Liver (tissue), 8 donors: ENCODE measurements at regions not wholly inside any gene's neighbourhood (a gene's known extent, or its start where the extent isn't known, plus 50 kb on each side); places are given as distances from the start of the nearest gene placed in this dataset.

Experiments used
- DNase-seq: peaks from one replicate; pipeline ENCODE4 v3.0.0-alpha.2; 2017; ENCODE audit warnings: low spot score
- H3K27ac ChIP-seq, 2 donors: one replicate each; pipeline ENCODE4 v1.7.0; 2013; ENCODE audit warnings: inconsistent platforms in 2 of 2, low read length in 2 of 2, control low read depth in 1 of 2, low read depth in 1 of 2, mild to moderate bottlenecking in 1 of 2
- H3K27me3 ChIP-seq, 4 donors: one replicate each; pipeline versions ENCODE4 v1.6.1 to v1.7.0; 2013; ENCODE audit warnings: low read length in 3 of 4, inconsistent platforms in 1 of 4, mild to moderate bottlenecking in 1 of 4, moderate library complexity in 1 of 4; ENCODE audit not compliant: control insufficient read depth in 4 of 4, insufficient read depth in 4 of 4
- H3K36me3 ChIP-seq, 4 donors: one replicate each; pipeline versions ENCODE4 v1.6.1 to v1.7.0; 2013; ENCODE audit warnings: low read length in 3 of 4, mild to moderate bottlenecking in 3 of 4, low read depth in 1 of 4, moderate library complexity in 1 of 4; ENCODE audit not compliant: control insufficient read depth in 4 of 4, insufficient read depth in 3 of 4
- H3K4me1 ChIP-seq, 4 donors: one replicate each; pipeline versions ENCODE4 v1.6.1 to v1.7.0; 2013; ENCODE audit warnings: low read length in 3 of 4, mild to moderate bottlenecking in 3 of 4, moderate library complexity in 1 of 4; ENCODE audit not compliant: control insufficient read depth in 4 of 4, insufficient read depth in 4 of 4
- H3K4me3 ChIP-seq, 3 donors: one replicate each; pipeline versions ENCODE4 v1.6.1 to v1.7.0; 2013; ENCODE audit warnings: low read length in 3 of 3, control low read depth in 1 of 3, low read depth in 1 of 3, mild to moderate bottlenecking in 1 of 3
- H3K9ac ChIP-seq, 2 donors: one replicate each; pipeline ENCODE4 v1.7.0; 2013; ENCODE audit warnings: low read length in 2 of 2, mild to moderate bottlenecking in 2 of 2, moderate library complexity in 2 of 2, control low read depth in 1 of 2, low read depth in 1 of 2
- H3K9me3 ChIP-seq, 4 donors: one replicate each; pipeline versions ENCODE4 v1.6.1 to v1.7.0; 2013; ENCODE audit warnings: low read length in 3 of 4; ENCODE audit not compliant: control insufficient read depth in 4 of 4
- ATF3 ChIP-seq: IDR thresholded peaks from 2 replicates; pipeline ENCODE4 v1.6.1; 2016; ENCODE audit warnings: antibody characterized with exemption
- CTCF ChIP-seq: fragments of 150-350 bp; IDR thresholded peaks from 2 replicates; pipeline ENCODE4 v1.5.1; 2017; ENCODE audit warnings: improper control_type of control experiment, low read depth, low read length; ENCODE audit not compliant: missing input control
- EGR1 ChIP-seq, 2 donors: IDR thresholded peaks; 2 replicates each; pipeline ENCODE4 v1.6.1; 2016 to 2018; ENCODE audit warnings: antibody characterized with exemption in 2 of 2, low read depth in 2 of 2
- FOXA1 ChIP-seq: IDR thresholded peaks from 2 replicates; pipeline ENCODE4 v1.6.1; 2016; ENCODE audit warnings: antibody characterized with exemption
- FOXA2 ChIP-seq: IDR thresholded peaks from 2 replicates; pipeline ENCODE4 v1.6.1; 2016; ENCODE audit warnings: antibody characterized with exemption
- GABPA ChIP-seq, 2 donors: IDR thresholded peaks in 1 of 2; conservative IDR thresholded peaks in 1 of 2; 2 replicates each; pipeline ENCODE4 v1.6.1; 2016; ENCODE audit warnings: antibody characterized with exemption in 2 of 2, mild to moderate bottlenecking in 1 of 2, moderate library complexity in 1 of 2
- HNF4A ChIP-seq, 2 donors: conservative IDR thresholded peaks; 2 replicates each; pipeline ENCODE4 v1.6.1; 2016; ENCODE audit warnings: antibody characterized with exemption in 2 of 2, mild to moderate bottlenecking in 2 of 2
- HNF4G ChIP-seq: IDR thresholded peaks from 2 replicates; pipeline ENCODE4 v1.6.1; 2016; ENCODE audit warnings: antibody characterized with exemption
- JUND ChIP-seq, 2 donors: IDR thresholded peaks; 2 replicates each; pipeline ENCODE4 v1.6.1; 2016; ENCODE audit warnings: antibody characterized with exemption in 2 of 2
- MAX ChIP-seq: IDR thresholded peaks from 2 replicates; pipeline ENCODE4 v1.6.1; 2016; ENCODE audit warnings: antibody characterized with exemption
- NR2F2 ChIP-seq: IDR thresholded peaks from 2 replicates; pipeline ENCODE4 v1.6.1; 2016; ENCODE audit warnings: antibody characterized with exemption
- RAD21 ChIP-seq, 2 donors: IDR thresholded peaks; 2 replicates each; pipeline ENCODE4 v1.6.1; 2016; ENCODE audit warnings: antibody characterized with exemption in 2 of 2, mild to moderate bottlenecking in 2 of 2
- REST ChIP-seq: IDR thresholded peaks from 2 replicates; pipeline ENCODE4 v1.6.1; 2016; ENCODE audit warnings: antibody characterized with exemption, mild to moderate bottlenecking
- RXRA ChIP-seq, 2 donors: IDR thresholded peaks; 2 replicates each; pipeline ENCODE4 v1.6.1; 2017 to 2018; ENCODE audit warnings: antibody characterized with exemption in 2 of 2, mild to moderate bottlenecking in 1 of 2
- SP1 ChIP-seq: IDR thresholded peaks from 2 replicates; pipeline ENCODE4 v1.6.1; 2018; ENCODE audit warnings: antibody characterized with exemption, mild to moderate bottlenecking
- TAF1 ChIP-seq: conservative IDR thresholded peaks from 2 replicates; pipeline ENCODE4 v1.6.1; 2016; ENCODE audit warnings: antibody characterized with exemption, mild to moderate bottlenecking
- YY1 ChIP-seq: IDR thresholded peaks from 2 replicates; pipeline ENCODE4 v1.6.1; 2016; ENCODE audit warnings: antibody characterized with exemption, mild to moderate bottlenecking
- ZBTB33 ChIP-seq: IDR thresholded peaks from 2 replicates; pipeline ENCODE4 v1.6.1; 2016; ENCODE audit warnings: antibody characterized with exemption
- WGBS: extraction: QIAGEN DNeasy Blood & Tissue Kit; methylation state at CpG from one replicate; pipeline ENCODE4 v1.1.7; 2013; 5-methylcytosine and 5-hydroxymethylcytosine counted together
- donor health status: healthy.
- donor health status: healthy.
- donor health status: healthy.
- donor health status: healthy.
- donor health status: healthy.

GRCh38 chr18:43392168-43392567 is 114.9 kb upstream of the SYT4 start (continued):
- TF ChIP-seq ZBTB33 (no peak), HNF4G (no peak), GABPA (IDR thresholded peaks at IDR 0.05 in 1 of 2, conservative IDR thresholded peaks at IDR 0.05 in 1 of 2) (no peak), RXRA (IDR thresholded peaks at IDR 0.05) (no peak), NR2F2 (no peak), JUND (IDR thresholded peaks at IDR 0.05) (no peak)

- no peak for DNase-seq
- WGBS, result 72% methylated on average over 2 of the region's 2 CpGs
- Histone ChIP-seq H3K4me3 (no peak overlapping the region), H3K27me3 (no peaks in the 10 kb centered on the region), H3K36me3 (no peaks in the 10 kb centered on the region), H3K4me1 (no peaks in the 10 kb centered on the region), H3K9me3 (no peaks in the 10 kb centered on the region), H3K9ac (no peak overlapping the region), H3K27ac (no peak overlapping the region)
- no peak for TF ChIP-seq EGR1 (IDR thresholded peaks at IDR 0.05; ENCODE audit: low read depth in 2 of 2)
- no peak for TF ChIP-seq ZBTB33
- no peak for TF ChIP-seq HNF4A (conservative IDR thresholded peaks at IDR 0.05)
- no peak for TF ChIP-seq YY1
- no peak for TF ChIP-seq HNF4G
- no peak for TF ChIP-seq JUND (IDR thresholded peaks at IDR 0.05)
- no peak for TF ChIP-seq MAX
- TF ChIP-seq RAD21 (IDR thresholded peaks at IDR 0.05), result no peak
- no peak for TF ChIP-seq NR2F2
- no peak for TF ChIP-seq ATF3
- no peak for TF ChIP-seq FOXA2
- no peak for TF ChIP-seq SP1
- TF ChIP-seq RXRA (IDR thresholded peaks at IDR 0.05), result no peak
- TF ChIP-seq GABPA (IDR thresholded peaks at IDR 0.05 in 1 of 2, conservative IDR thresholded peaks at IDR 0.05 in 1 of 2), result no peak
- no peak for TF ChIP-seq TAF1
- TF ChIP-seq REST, result no peak
- no peak for TF ChIP-seq CTCF
- TF ChIP-seq FOXA1, result no peak
Observed at GRCh38 chr18:43393174-43393573, 115.9 kb upstream of the SYT4 start.
